Gastrocnemius medialis (tissue), 4 donors: ENCODE measurements at regions not wholly inside any gene's neighbourhood (a gene's known extent, or its start where the extent isn't known, plus 50 kb on each side); places are given as distances from the start of the nearest gene placed in this dataset.

Experiments used
- CTCF ChIP-seq, 5 experiments: fragments of 450-650 bp in 3 of 5; fragments of 200-600 bp in 2 of 5; sonication (generic) in 2 of 5; IDR thresholded peaks in 4 of 5; conservative IDR thresholded peaks in 1 of 5; 1 replicate in 4 of 5; 2 replicates in 1 of 5; pipeline ENCODE4 v1.5.1; 2016 to 2019; ENCODE audit warnings: antibody characterized with exemption in 5 of 5, mild to moderate bottlenecking in 3 of 5, moderate library complexity in 3 of 5
- POLR2A ChIP-seq, 2 donors: fragments of 450-650 bp; IDR thresholded peaks; one replicate each; pipeline ENCODE4 v1.6.1; 2017; ENCODE audit warnings: antibody characterized with exemption in 2 of 2, mild to moderate bottlenecking in 2 of 2, moderate library complexity in 2 of 2

- TF ChIP-seq CTCF (IDR thresholded peaks at IDR 0.05 in 4 of 5, conservative IDR thresholded peaks at IDR 0.05 in 1 of 5) (no peak), POLR2A (IDR thresholded peaks at IDR 0.05) (no peak)
Observed at GRCh38 chr13:95354156-95354555, 52.9 kb upstream of the ABCC4 start.
